Liver (tissue), 8 donors: ENCODE measurements at regions not wholly inside any gene's neighbourhood (a gene's known extent, or its start where the extent isn't known, plus 50 kb on each side); places are given as distances from the start of the nearest gene placed in this dataset.

Experiments
- DNase-seq: peaks from one replicate; pipeline ENCODE4 v3.0.0-alpha.2; 2017; ENCODE audit warnings: low spot score
- H3K27ac ChIP-seq, 2 donors: one replicate each; pipeline ENCODE4 v1.7.0; 2013; ENCODE audit warnings: inconsistent platforms in 2 of 2, low read length in 2 of 2, control low read depth in 1 of 2, low read depth in 1 of 2, mild to moderate bottlenecking in 1 of 2
- H3K27me3 ChIP-seq, 4 donors: one replicate each; pipeline versions ENCODE4 v1.6.1 to v1.7.0; 2013; ENCODE audit warnings: low read length in 3 of 4, inconsistent platforms in 1 of 4, mild to moderate bottlenecking in 1 of 4, moderate library complexity in 1 of 4; ENCODE audit not compliant: control insufficient read depth in 4 of 4, insufficient read depth in 4 of 4
- H3K36me3 ChIP-seq, 4 donors: one replicate each; pipeline versions ENCODE4 v1.6.1 to v1.7.0; 2013; ENCODE audit warnings: low read length in 3 of 4, mild to moderate bottlenecking in 3 of 4, low read depth in 1 of 4, moderate library complexity in 1 of 4; ENCODE audit not compliant: control insufficient read depth in 4 of 4, insufficient read depth in 3 of 4
- H3K4me1 ChIP-seq, 4 donors: one replicate each; pipeline versions ENCODE4 v1.6.1 to v1.7.0; 2013; ENCODE audit warnings: low read length in 3 of 4, mild to moderate bottlenecking in 3 of 4, moderate library complexity in 1 of 4; ENCODE audit not compliant: control insufficient read depth in 4 of 4, insufficient read depth in 4 of 4
- H3K4me3 ChIP-seq, 3 donors: one replicate each; pipeline versions ENCODE4 v1.6.1 to v1.7.0; 2013; ENCODE audit warnings: low read length in 3 of 3, control low read depth in 1 of 3, low read depth in 1 of 3, mild to moderate bottlenecking in 1 of 3
- H3K9ac ChIP-seq, 2 donors: one replicate each; pipeline ENCODE4 v1.7.0; 2013; ENCODE audit warnings: low read length in 2 of 2, mild to moderate bottlenecking in 2 of 2, moderate library complexity in 2 of 2, control low read depth in 1 of 2, low read depth in 1 of 2
- H3K9me3 ChIP-seq, 4 donors: one replicate each; pipeline versions ENCODE4 v1.6.1 to v1.7.0; 2013; ENCODE audit warnings: low read length in 3 of 4; ENCODE audit not compliant: control insufficient read depth in 4 of 4
- ATF3 ChIP-seq: IDR thresholded peaks from 2 replicates; pipeline ENCODE4 v1.6.1; 2016; ENCODE audit warnings: antibody characterized with exemption
- CTCF ChIP-seq: fragments of 150-350 bp; IDR thresholded peaks from 2 replicates; pipeline ENCODE4 v1.5.1; 2017; ENCODE audit warnings: improper control_type of control experiment, low read depth, low read length; ENCODE audit not compliant: missing input control
- EGR1 ChIP-seq, 2 donors: IDR thresholded peaks; 2 replicates each; pipeline ENCODE4 v1.6.1; 2016 to 2018; ENCODE audit warnings: antibody characterized with exemption in 2 of 2, low read depth in 2 of 2
- FOXA1 ChIP-seq: IDR thresholded peaks from 2 replicates; pipeline ENCODE4 v1.6.1; 2016; ENCODE audit warnings: antibody characterized with exemption
- FOXA2 ChIP-seq: IDR thresholded peaks from 2 replicates; pipeline ENCODE4 v1.6.1; 2016; ENCODE audit warnings: antibody characterized with exemption
- GABPA ChIP-seq, 2 donors: IDR thresholded peaks in 1 of 2; conservative IDR thresholded peaks in 1 of 2; 2 replicates each; pipeline ENCODE4 v1.6.1; 2016; ENCODE audit warnings: antibody characterized with exemption in 2 of 2, mild to moderate bottlenecking in 1 of 2, moderate library complexity in 1 of 2
- HNF4A ChIP-seq, 2 donors: conservative IDR thresholded peaks; 2 replicates each; pipeline ENCODE4 v1.6.1; 2016; ENCODE audit warnings: antibody characterized with exemption in 2 of 2, mild to moderate bottlenecking in 2 of 2
- HNF4G ChIP-seq: IDR thresholded peaks from 2 replicates; pipeline ENCODE4 v1.6.1; 2016; ENCODE audit warnings: antibody characterized with exemption
- JUND ChIP-seq, 2 donors: IDR thresholded peaks; 2 replicates each; pipeline ENCODE4 v1.6.1; 2016; ENCODE audit warnings: antibody characterized with exemption in 2 of 2
- NR2F2 ChIP-seq: IDR thresholded peaks from 2 replicates; pipeline ENCODE4 v1.6.1; 2016; ENCODE audit warnings: antibody characterized with exemption
- RAD21 ChIP-seq, 2 donors: IDR thresholded peaks; 2 replicates each; pipeline ENCODE4 v1.6.1; 2016; ENCODE audit warnings: antibody characterized with exemption in 2 of 2, mild to moderate bottlenecking in 2 of 2
- REST ChIP-seq: IDR thresholded peaks from 2 replicates; pipeline ENCODE4 v1.6.1; 2016; ENCODE audit warnings: antibody characterized with exemption, mild to moderate bottlenecking
- RXRA ChIP-seq, 2 donors: IDR thresholded peaks; 2 replicates each; pipeline ENCODE4 v1.6.1; 2017 to 2018; ENCODE audit warnings: antibody characterized with exemption in 2 of 2, mild to moderate bottlenecking in 1 of 2
- SP1 ChIP-seq: IDR thresholded peaks from 2 replicates; pipeline ENCODE4 v1.6.1; 2018; ENCODE audit warnings: antibody characterized with exemption, mild to moderate bottlenecking
- TAF1 ChIP-seq: conservative IDR thresholded peaks from 2 replicates; pipeline ENCODE4 v1.6.1; 2016; ENCODE audit warnings: antibody characterized with exemption, mild to moderate bottlenecking
- YY1 ChIP-seq: IDR thresholded peaks from 2 replicates; pipeline ENCODE4 v1.6.1; 2016; ENCODE audit warnings: antibody characterized with exemption, mild to moderate bottlenecking
- ZBTB33 ChIP-seq: IDR thresholded peaks from 2 replicates; pipeline ENCODE4 v1.6.1; 2016; ENCODE audit warnings: antibody characterized with exemption
- WGBS: extraction: QIAGEN DNeasy Blood & Tissue Kit; methylation state at CpG from one replicate; pipeline ENCODE4 v1.1.7; 2013; 5-methylcytosine and 5-hydroxymethylcytosine counted together
- TF ChIP-seq, protein P1 (sequence below): IDR thresholded peaks from 2 replicates; pipeline ENCODE4 v1.6.1; 2016; ENCODE audit warnings: antibody characterized with exemption
- donor health status: healthy.
- donor health status: healthy.
- donor health status: healthy.
- donor health status: healthy.
- donor health status: healthy.

DNA sequence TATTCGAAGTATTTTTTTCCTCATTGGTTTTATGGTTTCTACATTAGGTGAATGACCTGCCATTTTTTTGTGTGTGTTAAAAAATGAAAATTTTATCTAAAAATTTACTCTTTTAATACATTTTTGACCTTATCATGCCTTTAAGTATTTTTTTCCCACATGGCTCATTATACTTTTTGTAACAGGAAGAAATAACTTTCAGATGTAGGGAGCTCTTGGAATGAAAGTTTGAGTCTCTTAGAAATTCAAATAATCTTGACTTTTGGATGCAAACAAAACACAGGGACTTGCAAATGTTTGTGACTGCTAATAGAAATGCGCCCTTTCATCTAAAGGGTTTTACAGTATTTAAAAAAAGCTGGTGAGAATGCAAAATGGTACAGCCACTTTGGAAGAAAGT lies 457.9 kb downstream of the KLF5 start:
- no peaks in the 10 kb centered on the region for H3K27me3 ChIP-seq
- no peaks in the 10 kb centered on the region for H3K36me3 ChIP-seq
- no peaks in the 10 kb centered on the region for H3K4me1 ChIP-seq
- no peak for DNase-seq
- H3K9me3 ChIP-seq = no peaks in the 10 kb centered on the region
- no peak overlapping the region for H3K9ac ChIP-seq
- 82% methylated on average over 2 of the region's 2 CpGs for WGBS
- H3K4me3 ChIP-seq = no peak overlapping the region
- no peak overlapping the region for H3K27ac ChIP-seq
- TF ChIP-seq CTCF (no peak), JUND (IDR thresholded peaks at IDR 0.05) (no peak), ZBTB33 (no peak), FOXA2 (no peak), RAD21 (IDR thresholded peaks at IDR 0.05) (no peak), SP1 (no peak), HNF4G (no peak), HNF4A (conservative IDR thresholded peaks at IDR 0.05) (no peak), NR2F2 (no peak), RXRA (IDR thresholded peaks at IDR 0.05) (no peak), TAF1 (no peak), EGR1 (IDR thresholded peaks at IDR 0.05; ENCODE audit: low read depth in 2 of 2) (no peak), ATF3 (no peak), GABPA (IDR thresholded peaks at IDR 0.05 in 1 of 2, conservative IDR thresholded peaks at IDR 0.05 in 1 of 2) (no peak), FOXA1 (no peak), REST (no peak), YY1 (no peak)
- TF ChIP-seq, protein P1, sequence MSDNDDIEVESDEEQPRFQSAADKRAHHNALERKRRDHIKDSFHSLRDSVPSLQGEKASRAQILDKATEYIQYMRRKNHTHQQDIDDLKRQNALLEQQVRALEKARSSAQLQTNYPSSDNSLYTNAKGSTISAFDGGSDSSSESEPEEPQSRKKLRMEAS = no peak
